Activated CD4-positive, alpha-beta T cell treated with anti-CD3 and anti-CD28 coated beads, Interleukin-2, Interleukin-6, amounts not matched to agents 100 ng/mL and 50 ng/mL, durations not matched to agents 16 hours and 8 hours (primary cell): ENCODE measurements at regions not wholly inside any gene's neighbourhood (a gene's known extent, or its start where the extent isn't known, plus 50 kb on each side); places are given as distances from the start of the nearest gene placed in this dataset.

Source experiments
- DNase-seq: peaks from one replicate; pipeline ENCODE4 v3.0.0-alpha.2; 2020

DNA sequence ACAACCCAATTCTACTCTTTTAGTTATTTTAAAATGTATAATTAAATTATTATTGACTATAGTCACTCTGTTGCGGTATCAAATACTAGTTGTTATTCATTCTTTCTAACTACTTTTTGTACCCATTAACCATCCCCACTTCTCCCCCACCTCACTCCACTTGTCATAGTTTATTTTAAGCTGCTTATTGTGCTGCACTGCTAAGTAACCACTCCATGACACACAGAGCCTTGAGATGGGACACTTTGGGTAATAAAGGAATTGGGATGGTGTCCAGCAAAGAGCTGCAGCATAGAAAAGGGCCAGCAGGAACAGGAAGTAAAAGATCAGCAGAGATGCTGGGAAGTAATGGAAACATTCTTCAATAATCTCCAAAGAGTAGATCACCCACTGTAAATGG lies 123.0 kb downstream of the RPS29 start:
- no peak for DNase-seq

DNA sequence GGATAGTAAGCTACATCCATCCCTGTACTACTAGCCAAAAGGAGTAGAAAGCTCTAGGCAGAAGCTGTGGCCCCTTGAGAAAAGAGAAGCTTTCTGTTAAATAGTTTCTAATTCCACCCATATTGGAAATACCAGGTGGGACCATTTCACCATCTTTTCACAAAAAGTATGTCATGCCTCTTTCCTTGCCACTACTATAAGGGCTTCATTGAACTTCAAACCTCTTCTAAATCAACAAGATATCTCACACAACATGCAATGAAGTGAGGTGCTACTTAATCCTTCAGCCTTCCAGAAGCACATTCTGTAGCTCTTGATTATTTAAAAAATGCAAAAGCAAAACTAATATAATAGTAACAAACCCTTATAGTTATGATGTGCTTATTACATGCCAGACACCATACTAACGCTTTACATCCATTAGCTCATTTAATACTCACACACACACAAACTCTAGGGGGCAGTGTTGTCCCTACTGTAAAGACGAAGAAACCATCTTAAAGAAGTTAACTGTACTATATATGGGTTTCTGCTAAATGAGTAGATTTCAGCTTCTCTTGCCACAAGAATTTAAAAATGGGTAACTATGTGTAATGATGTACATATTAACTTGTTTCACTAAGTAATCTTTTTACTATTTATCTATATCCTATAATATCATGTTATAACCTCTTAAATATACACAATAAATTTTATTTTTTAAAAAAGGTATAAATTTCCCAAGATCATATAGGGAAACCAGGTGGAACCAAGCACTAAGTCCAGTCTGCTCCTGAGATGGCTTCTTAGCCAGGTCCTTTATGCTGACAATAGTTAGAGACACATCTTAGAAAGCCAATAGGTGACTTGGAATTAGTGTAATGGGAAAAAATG lies 124.4 kb downstream of the RPS29 start:
- peak; percentile 77 for DNase-seq

DNA sequence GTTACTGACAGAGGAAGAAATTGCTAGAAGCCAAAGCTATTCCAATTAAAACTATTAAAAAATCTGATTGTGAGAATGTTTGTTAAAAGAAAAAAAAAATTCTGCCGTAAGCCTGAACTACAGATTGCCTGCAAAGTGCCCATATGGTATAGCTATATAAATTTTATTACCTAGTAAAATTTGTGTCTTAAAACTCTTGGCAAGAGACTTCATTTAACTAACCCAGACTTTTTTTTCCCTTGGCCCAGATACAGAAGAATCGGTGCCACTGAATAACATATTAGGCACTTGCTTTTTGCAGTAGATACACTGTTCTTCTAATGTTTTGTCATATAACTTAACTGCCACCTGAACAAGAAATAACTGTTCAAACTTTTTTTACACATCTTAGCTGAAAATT lies 125.5 kb downstream of the RPS29 start:
- no peak for DNase-seq

DNA sequence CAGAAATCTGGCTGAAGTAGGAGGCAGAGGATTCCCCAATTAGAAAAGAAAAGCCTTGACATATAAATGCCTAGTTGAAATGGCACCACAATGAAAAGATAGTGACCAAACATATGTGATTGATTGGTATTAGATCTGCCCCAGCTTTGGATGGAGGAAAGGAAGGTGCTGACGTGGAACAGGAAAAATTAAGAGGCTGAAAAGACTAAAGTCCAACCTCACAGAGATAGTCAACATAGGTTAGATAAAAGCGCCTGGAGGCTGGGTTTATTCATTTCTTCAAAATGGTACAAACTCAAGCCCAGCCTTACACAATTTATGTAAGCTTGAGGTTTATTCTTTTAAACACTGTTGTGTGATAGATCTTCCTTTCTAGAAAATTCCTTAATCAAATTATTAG lies 129.6 kb downstream of the RPS29 start:
- no peak for DNase-seq

DNA sequence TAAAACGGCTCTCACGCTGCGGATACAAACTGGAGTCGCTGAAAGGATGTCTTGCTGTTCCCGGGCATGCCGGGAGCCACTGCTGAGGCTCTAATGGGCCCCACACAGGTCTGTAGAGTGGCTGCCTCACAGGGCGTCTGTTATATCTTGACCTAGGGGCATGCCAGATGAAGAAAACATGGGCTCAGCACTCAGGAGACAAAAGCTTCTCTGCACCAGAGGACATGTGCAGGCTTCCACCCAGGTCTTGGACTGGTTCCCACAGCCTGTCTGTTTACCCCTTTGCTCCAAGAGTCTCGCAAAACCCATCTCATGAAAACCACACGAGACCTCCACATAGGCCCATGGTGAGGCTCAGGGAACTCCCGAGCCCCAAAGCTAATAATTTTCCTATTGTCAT lies 134.2 kb downstream of the RPS29 start:
- no peak for DNase-seq

DNA sequence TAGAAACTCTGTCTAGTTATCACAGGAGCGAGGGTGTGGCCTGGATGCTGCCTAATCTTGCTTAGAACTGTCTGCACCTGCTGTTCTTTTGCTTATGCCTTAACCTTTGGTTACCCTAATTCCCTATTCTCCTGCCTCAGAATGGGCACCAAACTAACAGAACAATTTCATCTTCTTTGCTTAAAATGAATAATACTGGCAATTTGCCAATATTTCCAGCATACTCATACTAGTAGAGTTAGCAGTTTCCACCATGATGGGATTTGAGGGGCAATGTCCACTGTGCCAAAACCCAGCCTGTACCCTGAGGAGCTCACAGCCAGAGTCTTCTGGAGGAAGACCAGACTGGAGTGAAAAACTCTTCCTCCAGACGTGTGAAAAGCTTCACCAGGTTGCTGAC lies 136.4 kb downstream of the RPS29 start:
- DNase-seq, result no peak

DNA sequence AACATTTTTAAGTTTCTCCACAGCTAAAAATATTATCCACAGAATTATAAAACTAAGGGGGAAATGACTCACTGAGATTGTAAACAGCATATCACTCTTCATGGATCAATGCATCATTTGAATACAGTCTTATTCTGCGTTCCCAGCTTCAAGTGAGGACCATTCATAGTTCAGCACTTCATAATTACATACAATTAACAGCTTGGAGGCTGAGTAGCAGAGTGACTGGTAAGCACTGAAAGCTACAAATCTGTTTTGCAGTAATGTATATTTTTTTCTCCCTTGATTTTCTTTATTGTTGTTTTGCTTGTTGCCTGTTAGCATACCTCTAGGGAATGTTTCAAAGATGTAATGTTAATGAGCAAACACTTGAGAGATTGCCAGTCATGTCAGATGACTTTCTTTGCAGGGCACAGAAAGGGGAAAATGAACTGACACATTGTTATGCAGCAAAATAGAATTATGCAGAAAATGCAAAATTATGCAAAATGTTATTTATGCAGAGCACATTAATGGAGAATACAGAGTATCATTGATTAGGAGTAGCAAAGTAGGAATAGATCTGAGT lies 138.6 kb downstream of the RPS29 start:
- no peak for DNase-seq

DNA sequence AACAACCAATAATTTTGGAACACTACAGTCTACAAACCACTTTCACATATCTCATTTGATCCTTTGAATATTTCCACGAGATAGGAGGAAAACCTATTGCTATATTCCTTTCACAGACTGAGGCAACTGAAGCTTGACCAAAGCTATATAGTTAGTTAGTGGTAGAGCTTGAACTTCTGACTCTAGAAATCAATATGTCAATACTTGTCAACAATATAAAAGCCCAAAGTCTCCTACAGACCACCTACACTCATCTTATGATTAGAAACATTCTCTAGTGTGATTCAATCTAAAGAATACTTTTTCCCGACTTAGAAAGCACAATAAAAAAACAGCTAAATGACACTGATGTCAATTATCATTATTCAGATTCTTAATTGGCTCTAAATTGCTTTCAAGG lies 139.4 kb downstream of the RPS29 start:
- DNase-seq, result no peak

DNA sequence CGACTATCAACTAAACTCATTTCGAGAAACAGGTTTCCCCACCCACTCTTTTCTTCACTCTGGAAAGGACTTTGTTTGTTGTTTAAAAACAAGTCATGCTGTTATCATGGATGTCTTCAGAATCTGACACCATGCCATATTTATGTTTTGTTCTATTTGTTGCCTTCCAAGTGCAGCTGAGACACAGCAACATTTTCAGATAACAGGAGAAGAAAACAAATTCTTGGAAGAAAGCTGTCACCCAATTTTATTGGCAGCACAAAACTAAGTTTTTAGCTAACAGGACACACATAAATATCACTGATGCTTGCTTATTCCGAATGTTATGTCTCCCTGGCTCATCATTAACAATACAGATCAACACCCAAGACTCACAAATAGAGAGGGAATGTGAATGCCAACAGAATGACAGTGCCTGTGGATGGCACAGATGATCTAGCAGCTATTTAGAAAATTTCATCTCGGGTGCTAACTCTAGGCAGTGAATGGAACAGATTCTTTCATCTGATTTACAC lies 147.9 kb downstream of the RPS29 start:
- no peak for DNase-seq

DNA sequence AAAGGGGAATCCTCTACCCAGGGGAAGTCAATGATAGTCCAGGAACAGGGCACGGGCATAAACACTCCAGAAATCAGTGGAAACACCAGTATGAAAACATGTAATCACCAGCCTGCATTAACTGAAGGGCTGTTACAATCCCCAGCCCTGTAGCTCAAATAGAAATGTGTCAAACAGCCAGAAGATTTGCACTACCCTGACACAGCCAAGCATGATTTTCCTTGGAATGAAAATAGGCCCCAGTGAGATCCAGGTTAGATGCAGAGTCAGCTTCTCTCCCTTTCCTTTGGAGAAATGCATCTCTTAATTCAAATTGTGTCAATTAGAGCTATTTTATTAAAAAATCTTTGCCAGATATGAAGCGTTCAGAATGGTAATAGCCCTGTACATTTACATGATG lies 158.1 kb downstream of the RPS29 start:
- DNase-seq, result no peak

DNA sequence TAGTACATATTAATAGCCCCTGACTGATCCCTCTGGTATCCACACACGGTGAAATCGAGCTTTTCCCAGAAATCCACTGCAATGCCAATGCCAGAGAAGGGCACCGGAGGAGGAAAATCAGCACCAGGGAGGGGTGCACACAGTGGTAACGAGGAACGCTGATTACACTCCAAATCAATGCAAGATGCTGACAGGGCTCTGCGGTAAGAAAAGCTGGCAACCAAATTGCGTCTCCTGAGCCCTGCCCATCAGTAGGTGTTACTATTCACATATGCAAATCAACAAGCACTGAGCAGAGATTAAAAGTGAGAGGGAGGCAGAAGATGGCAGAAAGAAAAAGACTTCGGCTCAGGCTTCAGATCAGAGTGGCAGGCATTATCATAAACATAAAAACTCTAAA lies 159.1 kb downstream of the RPS29 start:
- DNase-seq, result no peak

DNA sequence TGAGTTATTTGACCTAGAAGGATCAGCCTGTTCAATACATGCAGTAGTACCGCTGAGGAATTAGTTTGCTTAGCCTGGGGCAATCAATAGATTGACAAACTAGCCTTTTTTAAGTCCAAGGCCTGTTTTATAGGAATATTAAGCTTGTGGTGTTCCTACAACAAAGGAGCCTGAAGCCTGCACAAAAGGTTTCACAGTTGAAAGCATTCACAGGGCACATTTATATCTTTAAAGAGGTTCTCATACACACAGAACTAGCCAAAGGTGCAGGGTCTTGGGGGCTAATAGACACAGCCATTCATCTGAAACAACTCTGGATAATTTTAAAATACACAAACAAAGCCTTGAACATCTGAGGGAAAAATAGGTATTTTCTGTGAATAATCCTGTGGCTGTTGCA lies 160.3 kb downstream of the RPS29 start:
- no peak for DNase-seq

DNA sequence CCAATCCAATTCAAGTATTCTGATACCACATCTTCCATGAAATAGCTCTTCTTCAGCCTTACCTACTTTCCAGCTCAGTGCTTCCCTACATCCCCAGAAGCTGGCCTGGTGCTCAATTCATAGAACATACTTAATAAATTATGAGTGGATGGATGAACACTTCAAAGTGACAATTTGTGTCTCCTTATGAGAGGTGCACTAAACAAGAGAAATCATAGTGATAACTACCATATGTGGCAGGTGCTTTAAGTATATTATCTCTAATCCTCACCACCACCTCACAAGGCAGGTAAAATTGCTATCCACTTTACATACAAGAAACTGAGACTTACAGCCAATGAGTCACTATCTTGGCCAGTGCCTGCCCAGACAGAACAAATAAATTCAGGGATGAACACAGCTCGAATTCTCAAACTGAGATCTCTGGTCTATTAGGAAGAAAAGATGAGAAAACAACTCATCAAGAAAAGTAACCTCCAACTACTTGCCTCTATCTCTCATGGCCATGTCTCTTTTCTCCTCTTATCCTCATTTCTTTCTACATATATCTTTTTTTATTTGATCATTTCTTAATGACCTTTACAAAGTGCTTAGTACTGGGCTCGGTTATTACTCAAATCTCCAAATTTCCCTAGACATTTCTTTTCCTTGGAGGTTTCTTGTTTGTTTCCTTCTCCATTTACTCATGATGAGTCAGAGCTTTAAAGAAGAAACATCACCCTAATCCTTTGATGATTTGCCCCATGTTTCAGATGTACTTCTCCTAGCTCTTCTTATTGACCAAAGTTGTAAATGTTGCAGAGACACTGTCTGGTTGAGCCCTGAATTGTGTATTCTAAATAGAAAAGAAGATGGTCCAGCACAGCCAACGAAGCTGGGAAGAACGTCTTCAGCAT lies 161.5 kb downstream of the RPS29 start:
- no peak for DNase-seq

DNA sequence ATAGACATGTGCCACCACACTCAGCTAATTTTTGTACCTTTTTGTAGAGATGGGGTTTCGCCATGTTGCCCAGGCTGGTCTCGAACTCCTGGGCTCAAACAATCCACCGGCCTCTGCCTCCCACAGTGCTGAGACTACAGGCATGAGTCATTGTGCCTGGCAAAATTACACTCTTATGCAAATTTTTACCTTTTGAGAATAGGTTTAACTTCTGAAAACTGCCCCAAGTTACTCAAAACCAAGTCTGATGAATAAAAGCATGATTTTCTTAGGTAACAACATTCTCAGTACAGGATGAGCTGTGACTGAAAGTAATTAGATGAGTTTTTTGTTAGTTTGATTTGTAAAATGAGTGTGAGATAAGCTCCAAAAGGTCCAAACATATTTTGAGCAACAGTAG lies 166.0 kb downstream of the RPS29 start:
- DNase-seq, result peak; percentile 44

DNA sequence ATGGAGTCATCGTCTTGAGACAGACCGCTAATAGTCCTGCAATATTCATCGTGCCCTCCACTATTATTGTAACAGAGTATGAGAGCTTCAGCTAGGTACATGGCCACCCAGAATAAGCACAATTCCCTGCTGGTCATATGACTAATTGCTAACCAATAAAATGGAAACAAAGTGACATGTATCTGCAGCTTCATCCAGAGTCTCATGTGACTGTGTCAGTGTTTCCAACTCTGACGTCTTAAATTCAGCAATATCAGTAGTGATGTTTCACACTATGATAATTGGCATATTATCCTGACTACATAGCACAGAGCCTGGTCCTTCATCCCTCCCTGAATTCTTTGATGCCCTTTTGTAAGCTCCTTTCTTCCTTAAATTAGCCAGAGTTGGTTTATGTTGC lies 167.4 kb downstream of the RPS29 start:
- DNase-seq, result no peak

DNA sequence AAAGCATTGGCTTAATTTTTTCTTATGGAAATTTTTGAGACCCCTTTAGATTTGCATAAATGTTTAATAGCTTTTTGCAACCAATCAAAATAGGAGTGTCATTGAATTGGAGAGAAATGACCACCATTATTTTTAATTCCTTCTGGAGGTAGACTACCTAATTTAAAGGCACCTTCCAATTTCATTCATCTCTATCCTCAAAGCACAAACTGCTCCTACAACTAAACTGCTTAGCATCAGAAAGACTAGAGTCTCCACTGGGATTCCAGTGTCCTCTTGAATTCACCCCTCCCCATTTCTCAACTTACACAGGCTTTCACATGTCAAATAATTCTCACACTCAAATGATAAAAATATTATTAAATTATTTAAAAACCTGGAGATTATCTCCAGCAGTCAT lies 168.4 kb downstream of the RPS29 start:
- DNase-seq, result no peak

DNA sequence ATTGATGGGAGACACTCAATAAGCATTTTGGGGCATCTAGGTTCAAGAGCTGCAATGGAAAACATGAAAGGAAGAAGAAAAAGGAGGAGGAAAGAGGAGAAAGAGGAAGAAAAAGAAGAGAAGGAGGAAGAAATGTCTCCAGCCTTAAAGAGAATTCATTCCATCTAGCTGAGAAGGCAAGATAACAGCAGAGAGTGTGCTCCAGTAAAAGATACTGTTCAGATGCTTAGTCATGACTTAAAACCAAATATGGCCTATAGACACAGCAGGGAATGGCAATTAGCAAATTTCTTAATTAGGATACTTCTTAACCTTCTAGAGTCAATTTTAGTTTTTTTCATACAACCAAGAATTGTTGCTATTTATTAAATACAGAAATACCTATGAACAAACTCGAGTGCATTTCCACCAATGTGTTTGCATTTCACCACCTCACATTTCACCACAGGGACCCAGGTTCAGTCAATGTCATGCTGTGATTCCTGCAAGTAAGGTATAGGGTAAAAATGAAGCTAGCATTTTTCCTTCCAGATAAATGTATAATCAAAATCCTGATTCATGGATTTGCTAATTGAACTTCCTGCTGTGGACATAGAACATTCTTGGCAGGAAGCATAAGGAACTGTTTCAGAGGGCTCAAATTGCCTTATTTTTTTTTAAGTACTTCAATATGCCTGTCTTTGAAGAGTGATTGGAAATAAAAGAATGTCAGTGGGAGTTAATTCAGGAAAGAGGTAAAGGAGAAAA lies 177.8 kb downstream of the RPS29 start:
- DNase-seq, result no peak

DNA sequence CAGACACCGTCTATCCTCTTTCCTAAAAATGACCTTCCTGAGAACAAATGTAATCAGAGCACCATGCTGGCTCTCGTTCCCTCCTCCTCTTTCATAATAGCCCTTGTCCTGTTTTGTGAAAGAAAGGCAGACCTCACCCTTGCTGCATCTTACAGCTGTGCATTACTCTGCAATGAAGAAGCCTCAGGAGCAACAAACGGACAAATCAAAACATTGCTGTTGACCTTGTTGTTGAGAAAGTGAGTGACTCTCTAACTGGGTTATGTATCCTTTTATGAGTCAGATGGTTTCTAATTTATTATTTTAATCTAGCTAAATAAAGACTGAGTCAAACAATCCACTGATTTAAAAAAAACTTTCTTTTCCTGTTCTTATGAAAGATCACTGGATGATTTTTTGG lies 180.9 kb downstream of the RPS29 start:
- DNase-seq, result peak; percentile 13

DNA sequence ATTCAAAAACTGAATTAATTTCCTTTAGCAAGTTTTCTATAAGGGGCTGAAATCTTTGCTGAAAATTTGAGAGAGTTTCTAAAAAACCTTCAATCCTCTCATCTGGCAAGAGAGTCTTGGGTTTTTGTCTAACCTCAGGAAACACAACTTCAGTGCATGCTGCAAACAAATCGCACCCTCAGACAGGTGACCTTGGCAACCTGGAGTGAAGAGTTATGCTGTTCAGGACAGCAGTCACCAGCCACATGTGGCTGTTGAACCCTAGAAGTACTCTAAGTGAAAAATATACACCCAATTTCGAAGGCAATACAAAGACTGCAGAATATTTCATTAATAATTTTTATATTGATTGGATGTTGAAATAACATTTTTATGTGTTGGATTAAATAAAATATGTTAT lies 184.8 kb downstream of the RPS29 start:
- DNase-seq, result no peak

DNA sequence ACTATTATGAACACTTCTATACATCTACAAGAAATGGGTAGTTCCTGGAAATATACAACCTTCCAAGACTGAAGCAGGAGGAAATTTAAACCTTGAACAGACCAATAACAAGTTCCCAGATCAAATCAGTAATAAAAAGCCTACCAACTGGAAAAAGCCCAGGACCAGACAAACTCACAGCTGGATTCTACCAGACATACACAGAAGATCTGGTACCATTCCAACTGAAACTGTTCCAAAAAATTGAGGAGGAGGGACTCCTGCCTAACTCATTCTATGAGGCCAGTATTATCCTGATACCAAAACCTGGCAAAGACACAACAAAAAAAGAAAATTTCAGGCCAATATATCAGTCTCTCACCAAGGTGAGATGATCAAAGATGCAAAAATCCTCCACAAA lies 189.4 kb downstream of the RPS29 start:
- DNase-seq, result no peak

DNA sequence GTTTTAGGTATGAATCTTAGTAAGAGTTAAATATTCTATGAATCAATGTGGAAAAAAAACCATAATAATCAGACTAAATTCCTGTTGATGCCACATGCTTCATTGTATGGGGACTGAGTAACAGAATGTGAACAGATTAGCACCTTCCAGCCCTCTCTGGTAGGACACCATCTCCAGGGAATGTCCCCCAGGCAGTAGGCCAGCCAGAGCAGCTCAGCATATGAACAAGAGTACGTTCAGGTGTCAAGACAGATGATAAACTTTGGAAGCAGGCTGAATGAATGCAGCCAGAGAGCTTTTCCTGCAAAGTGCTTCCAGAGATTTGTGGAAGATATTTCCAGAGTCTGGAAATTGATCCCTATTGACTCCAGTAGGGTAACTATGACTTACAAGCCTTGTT lies 204.4 kb downstream of the RPS29 start:
- DNase-seq, result no peak

DNA sequence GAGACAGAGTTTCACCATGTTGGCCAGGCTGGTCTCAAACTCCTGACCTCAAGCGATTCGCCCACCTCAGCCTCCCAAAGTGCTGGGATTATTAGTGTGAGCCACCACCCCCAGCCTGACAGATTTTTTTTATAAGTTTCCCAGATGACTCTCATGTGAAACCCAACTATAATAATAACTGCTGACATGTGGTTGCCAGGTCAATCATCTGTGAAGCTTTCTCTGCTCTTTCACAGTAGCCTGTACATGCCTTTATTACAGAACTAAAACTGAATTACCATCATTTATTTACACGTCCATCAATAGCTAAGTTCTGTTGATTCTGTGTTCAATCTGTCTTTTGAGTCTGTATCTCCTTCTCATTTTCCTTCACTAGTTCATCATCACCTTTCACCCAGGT lies 218.5 kb downstream of the RPS29 start:
- DNase-seq, result no peak

DNA sequence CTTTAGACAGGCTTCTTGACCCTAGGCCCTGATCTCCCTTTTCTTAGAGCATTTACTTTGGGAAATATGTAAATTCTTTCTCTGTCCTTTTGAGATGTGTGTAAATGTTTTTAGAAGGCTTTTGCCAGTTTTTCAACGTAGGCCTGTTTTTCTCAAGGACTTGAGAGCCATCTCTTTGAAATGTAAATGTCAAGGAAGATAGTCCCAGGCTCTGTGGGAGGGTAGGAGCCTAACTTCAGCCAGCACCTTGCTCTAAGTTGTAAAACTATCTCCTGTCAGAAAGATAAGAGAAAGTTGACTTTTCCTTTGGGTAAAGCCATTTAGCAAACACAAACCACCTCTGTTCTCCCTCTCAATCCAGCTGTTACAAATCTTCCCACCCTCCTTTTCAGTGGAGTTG lies 219.8 kb downstream of the RPS29 start:
- no peak for DNase-seq
